ENCODE measurements at regions not wholly inside any gene's neighbourhood (a gene's known extent, or its start where the extent isn't known, plus 50 kb on each side); places are given as distances from the start of the nearest gene placed in this dataset.

- 41% methylated on average over 3 of the region's 3 CpGs for WGBS (ENCODE audit: low lambda C conversion rate)
These were observed 205.4 kb downstream of the LURAP1L start for GRCh38 chr9:12980085-12980851.

DNA sequence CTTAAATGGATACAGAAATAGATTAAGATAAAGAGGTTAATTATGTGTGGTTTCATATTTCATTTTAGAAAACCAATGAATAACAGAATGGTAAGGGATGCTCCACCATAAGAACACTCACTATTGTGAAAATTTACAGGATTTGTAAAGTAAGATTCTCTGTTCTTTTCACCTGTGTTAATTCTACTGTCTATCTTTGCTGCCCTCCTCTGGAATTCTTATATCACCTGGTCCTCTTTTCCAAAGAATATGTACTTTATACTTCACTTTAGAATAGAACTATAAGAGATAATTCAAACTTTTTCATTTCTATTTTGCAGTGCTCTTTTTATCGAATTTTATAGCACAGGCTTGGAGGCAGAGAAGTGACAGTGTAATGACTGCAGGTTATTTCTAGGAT is 213.4 kb downstream of the LURAP1L start:
- H3K4me3 ChIP-seq (ENCODE audit: low read depth in 2 of 2, low read length in 1 of 2): no peak overlapping the region
- CTCF ChIA-PET: interaction anchor here (1.0 to 1.4 kb wide), 3 partner anchors 12 to 280 kb away, joined by 3 to 6 read pairs (median 3); no protein-coding TSS in a partner anchor
- POLR2A ChIA-PET: no interaction called here
- TF ChIP-seq TAF1 (IDR thresholded peaks at IDR 0.05; ENCODE audit: borderline replicate concordance, low read depth, low read length) (no peak), NFIC (IDR thresholded peaks at IDR 0.05; ENCODE audit: borderline replicate concordance) (no peak), EZH2phosphoT487 (IDR thresholded peaks at IDR 0.05; ENCODE audit: borderline replicate concordance, low read depth) (no peak), YY1 (IDR thresholded peaks at IDR 0.05; ENCODE audit: low read depth) (no peak), RAD21 (IDR thresholded peaks at IDR 0.05; ENCODE audit: low read length) (peak; percentile 31; the same call in 1 of the 2 replicates), ELF1 (IDR thresholded peaks at IDR 0.05) (no peak), MXI1 (IDR thresholded peaks at IDR 0.05; ENCODE audit: low read depth, low read length) (no peak), GATA2 (CRISPR knock-in tag; IDR thresholded peaks at IDR 0.05) (no peak), POLR2AphosphoS5 (IDR thresholded peaks at IDR 0.05; ENCODE audit: low read depth, low read length) (no peak), RFX5 (IDR thresholded peaks at IDR 0.05; ENCODE audit: low read length) (no peak), FOXM1 (IDR thresholded peaks at IDR 0.05; ENCODE audit: low read depth) (no peak)
- TF ChIP-seq, protein P1, sequence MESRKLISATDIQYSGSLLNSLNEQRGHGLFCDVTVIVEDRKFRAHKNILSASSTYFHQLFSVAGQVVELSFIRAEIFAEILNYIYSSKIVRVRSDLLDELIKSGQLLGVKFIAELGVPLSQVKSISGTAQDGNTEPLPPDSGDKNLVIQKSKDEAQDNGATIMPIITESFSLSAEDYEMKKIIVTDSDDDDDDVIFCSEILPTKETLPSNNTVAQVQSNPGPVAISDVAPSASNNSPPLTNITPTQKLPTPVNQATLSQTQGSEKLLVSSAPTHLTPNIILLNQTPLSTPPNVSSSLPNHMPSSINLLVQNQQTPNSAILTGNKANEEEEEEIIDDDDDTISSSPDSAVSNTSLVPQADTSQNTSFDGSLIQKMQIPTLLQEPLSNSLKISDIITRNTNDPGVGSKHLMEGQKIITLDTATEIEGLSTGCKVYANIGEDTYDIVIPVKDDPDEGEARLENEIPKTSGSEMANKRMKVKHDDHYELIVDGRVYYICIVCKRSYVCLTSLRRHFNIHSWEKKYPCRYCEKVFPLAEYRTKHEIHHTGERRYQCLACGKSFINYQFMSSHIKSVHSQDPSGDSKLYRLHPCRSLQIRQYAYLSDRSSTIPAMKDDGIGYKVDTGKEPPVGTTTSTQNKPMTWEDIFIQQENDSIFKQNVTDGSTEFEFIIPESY (IDR thresholded peaks at IDR 0.05; ENCODE audit: borderline replicate concordance, low read depth): no peak
- TF ChIP-seq, protein P2, sequence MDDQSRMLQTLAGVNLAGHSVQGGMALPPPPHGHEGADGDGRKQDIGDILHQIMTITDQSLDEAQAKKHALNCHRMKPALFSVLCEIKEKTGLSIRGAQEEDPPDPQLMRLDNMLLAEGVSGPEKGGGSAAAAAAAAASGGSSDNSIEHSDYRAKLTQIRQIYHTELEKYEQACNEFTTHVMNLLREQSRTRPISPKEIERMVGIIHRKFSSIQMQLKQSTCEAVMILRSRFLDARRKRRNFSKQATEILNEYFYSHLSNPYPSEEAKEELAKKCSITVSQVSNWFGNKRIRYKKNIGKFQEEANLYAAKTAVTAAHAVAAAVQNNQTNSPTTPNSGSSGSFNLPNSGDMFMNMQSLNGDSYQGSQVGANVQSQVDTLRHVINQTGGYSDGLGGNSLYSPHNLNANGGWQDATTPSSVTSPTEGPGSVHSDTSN (IDR thresholded peaks at IDR 0.05): no peak
- TF ChIP-seq, protein P3, sequence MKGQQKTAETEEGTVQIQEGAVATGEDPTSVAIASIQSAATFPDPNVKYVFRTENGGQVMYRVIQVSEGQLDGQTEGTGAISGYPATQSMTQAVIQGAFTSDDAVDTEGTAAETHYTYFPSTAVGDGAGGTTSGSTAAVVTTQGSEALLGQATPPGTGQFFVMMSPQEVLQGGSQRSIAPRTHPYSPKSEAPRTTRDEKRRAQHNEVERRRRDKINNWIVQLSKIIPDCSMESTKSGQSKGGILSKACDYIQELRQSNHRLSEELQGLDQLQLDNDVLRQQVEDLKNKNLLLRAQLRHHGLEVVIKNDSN (IDR thresholded peaks at IDR 0.05; ENCODE audit: borderline replicate concordance, low read depth): no peak
- TF ChIP-seq, protein P4, sequence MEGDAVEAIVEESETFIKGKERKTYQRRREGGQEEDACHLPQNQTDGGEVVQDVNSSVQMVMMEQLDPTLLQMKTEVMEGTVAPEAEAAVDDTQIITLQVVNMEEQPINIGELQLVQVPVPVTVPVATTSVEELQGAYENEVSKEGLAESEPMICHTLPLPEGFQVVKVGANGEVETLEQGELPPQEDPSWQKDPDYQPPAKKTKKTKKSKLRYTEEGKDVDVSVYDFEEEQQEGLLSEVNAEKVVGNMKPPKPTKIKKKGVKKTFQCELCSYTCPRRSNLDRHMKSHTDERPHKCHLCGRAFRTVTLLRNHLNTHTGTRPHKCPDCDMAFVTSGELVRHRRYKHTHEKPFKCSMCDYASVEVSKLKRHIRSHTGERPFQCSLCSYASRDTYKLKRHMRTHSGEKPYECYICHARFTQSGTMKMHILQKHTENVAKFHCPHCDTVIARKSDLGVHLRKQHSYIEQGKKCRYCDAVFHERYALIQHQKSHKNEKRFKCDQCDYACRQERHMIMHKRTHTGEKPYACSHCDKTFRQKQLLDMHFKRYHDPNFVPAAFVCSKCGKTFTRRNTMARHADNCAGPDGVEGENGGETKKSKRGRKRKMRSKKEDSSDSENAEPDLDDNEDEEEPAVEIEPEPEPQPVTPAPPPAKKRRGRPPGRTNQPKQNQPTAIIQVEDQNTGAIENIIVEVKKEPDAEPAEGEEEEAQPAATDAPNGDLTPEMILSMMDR (IDR thresholded peaks at IDR 0.05): 0 out of 2 replicates have a peak, but pooled peaks have one; percentile 10
- 47% methylated on average over 1 of the region's 1 CpG for WGBS (ENCODE audit: low lambda C conversion rate)
- H3K9me2 ChIP-seq: no peaks in the 10 kb centered on the region
- no peaks in the 10 kb centered on the region for H3K9me3 ChIP-seq
- H2AFZ ChIP-seq (ENCODE audit: low read depth): no peak overlapping the region
- H3K27ac ChIP-seq (ENCODE audit: low read depth in 2 of 2, low read length in 1 of 2): no peak overlapping the region
- H3K9ac ChIP-seq: no peak overlapping the region
- no peak for DNase-seq
- H3K36me3 ChIP-seq (replicated peaks in 1 of 2; ENCODE audit: control insufficient read depth in 1 of 2, insufficient read depth in 2 of 2, low read length in 1 of 2): no peaks in the 10 kb centered on the region
- H3K27me3 ChIP-seq (ENCODE audit: insufficient read depth): no peaks in the 10 kb centered on the region
- H3K4me1 ChIP-seq (ENCODE audit: control insufficient read depth in 1 of 2, insufficient read depth in 2 of 2, low read depth in 1 of 2, low read length in 1 of 2): no peaks in the 10 kb centered on the region; a peak in 1 of 4 replicates
- H3F3A ChIP-seq (replicated peaks; ENCODE audit: insufficient read depth): no peaks in the 10 kb centered on the region
- H3K4me2 ChIP-seq: no peak overlapping the region
- H4K20me1 ChIP-seq (ENCODE audit: insufficient read depth): no peaks in the 10 kb centered on the region
- H3K79me2 ChIP-seq (ENCODE audit: insufficient read depth): no peaks in the 10 kb centered on the region

More at GRCh38 chr9:12980085-12980851, 205.4 kb downstream of the LURAP1L start:
- no peak overlapping the region for H2AFZ ChIP-seq (ENCODE audit: low read depth)
- H3F3A ChIP-seq (replicated peaks; ENCODE audit: insufficient read depth): no peaks in the 10 kb centered on the region
- POLR2A ChIA-PET: no interaction called here
- H3K4me1 ChIP-seq (ENCODE audit: control insufficient read depth in 1 of 2, insufficient read depth in 2 of 2, low read depth in 1 of 2, low read length in 1 of 2): no peaks in the 10 kb centered on the region
- H3K36me3 ChIP-seq (replicated peaks in 1 of 2; ENCODE audit: control insufficient read depth in 1 of 2, insufficient read depth in 2 of 2, low read length in 1 of 2): no peaks in the 10 kb centered on the region
- no peak overlapping the region for H3K9ac ChIP-seq
- CTCF ChIA-PET: interaction anchor here (0.6 kb wide), 1 partner anchor 73 kb away, joined by 3 read pairs; no protein-coding TSS in a partner anchor
- DNase-seq: no peak
- H3K9me2 ChIP-seq: no peaks in the 10 kb centered on the region
- no peaks in the 10 kb centered on the region for H3K9me3 ChIP-seq
- no peaks in the 10 kb centered on the region for H3K79me2 ChIP-seq (ENCODE audit: insufficient read depth)
- H3K4me3 ChIP-seq (ENCODE audit: low read depth in 2 of 2, low read length in 1 of 2): no peak overlapping the region
- no peaks in the 10 kb centered on the region for H4K20me1 ChIP-seq (ENCODE audit: insufficient read depth)
- no peak overlapping the region for H3K27ac ChIP-seq (ENCODE audit: low read depth in 2 of 2, low read length in 1 of 2)
- no peak overlapping the region for H3K4me2 ChIP-seq
- H3K27me3 ChIP-seq (ENCODE audit: insufficient read depth): no peaks in the 10 kb centered on the region
- no peak for TF ChIP-seq RCOR1 (IDR thresholded peaks at IDR 0.05; ENCODE audit: low read length)
